ENCODE measurements at regions not wholly inside any gene's neighbourhood (a gene's known extent, or its start where the extent isn't known, plus 50 kb on each side); places are given as distances from the start of the nearest gene placed in this dataset.

DNA sequence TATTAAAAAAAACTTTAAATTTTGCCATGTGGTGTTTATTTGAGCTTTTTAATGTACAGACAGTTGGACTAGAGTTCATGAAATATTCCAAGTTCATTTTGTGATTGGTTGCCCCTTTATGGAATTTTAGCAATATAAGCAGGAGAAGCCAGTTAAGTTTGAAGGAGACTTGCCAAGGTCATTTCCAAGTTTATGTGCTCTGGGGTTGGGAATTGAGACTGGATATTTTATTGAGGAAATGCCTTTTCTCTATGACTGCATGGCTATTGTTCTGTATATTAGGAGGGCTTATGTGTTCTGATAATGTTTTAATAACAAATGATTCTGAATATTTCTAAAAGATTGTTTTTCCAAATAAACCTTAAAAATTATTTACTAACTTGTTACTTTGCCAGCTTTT, 67.0 kb upstream of the TCF4 start:
- H2AFZ ChIP-seq (ENCODE audit: low read length): no peak overlapping the region
- H3K36me3 ChIP-seq (ENCODE audit: insufficient read depth, low read length): no peaks in the 10 kb centered on the region
- H3K4me1 ChIP-seq (ENCODE audit: insufficient read depth, low read length, severe bottlenecking): no peaks in the 10 kb centered on the region
- no peak overlapping the region for H3K27ac ChIP-seq (ENCODE audit: low read depth, low read length, poor library complexity, severe bottlenecking)
- no peaks in the 10 kb centered on the region for H3K27me3 ChIP-seq (ENCODE audit: insufficient read depth, low read length)
- H3K9me3 ChIP-seq (ENCODE audit: low read length): no peaks in the 10 kb centered on the region
- no peaks in the 10 kb centered on the region for H3K9me2 ChIP-seq (ENCODE audit: low read depth, low read length)
- H3K79me2 ChIP-seq (ENCODE audit: insufficient read depth, low read length): no peaks in the 10 kb centered on the region
- H3F3A ChIP-seq (ENCODE audit: insufficient read depth, low read length): no peaks in the 10 kb centered on the region
- H3K4me3 ChIP-seq (ENCODE audit: low read depth, low read length, poor library complexity, severe bottlenecking): no peak overlapping the region
- H4K20me1 ChIP-seq (ENCODE audit: insufficient read depth, low read length): no peaks in the 10 kb centered on the region
- no peak overlapping the region for H3K4me2 ChIP-seq (ENCODE audit: low read length)
- no peak overlapping the region for H3K9ac ChIP-seq (ENCODE audit: low read length)
- TF ChIP-seq, protein P1, sequence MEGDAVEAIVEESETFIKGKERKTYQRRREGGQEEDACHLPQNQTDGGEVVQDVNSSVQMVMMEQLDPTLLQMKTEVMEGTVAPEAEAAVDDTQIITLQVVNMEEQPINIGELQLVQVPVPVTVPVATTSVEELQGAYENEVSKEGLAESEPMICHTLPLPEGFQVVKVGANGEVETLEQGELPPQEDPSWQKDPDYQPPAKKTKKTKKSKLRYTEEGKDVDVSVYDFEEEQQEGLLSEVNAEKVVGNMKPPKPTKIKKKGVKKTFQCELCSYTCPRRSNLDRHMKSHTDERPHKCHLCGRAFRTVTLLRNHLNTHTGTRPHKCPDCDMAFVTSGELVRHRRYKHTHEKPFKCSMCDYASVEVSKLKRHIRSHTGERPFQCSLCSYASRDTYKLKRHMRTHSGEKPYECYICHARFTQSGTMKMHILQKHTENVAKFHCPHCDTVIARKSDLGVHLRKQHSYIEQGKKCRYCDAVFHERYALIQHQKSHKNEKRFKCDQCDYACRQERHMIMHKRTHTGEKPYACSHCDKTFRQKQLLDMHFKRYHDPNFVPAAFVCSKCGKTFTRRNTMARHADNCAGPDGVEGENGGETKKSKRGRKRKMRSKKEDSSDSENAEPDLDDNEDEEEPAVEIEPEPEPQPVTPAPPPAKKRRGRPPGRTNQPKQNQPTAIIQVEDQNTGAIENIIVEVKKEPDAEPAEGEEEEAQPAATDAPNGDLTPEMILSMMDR (IDR thresholded peaks at IDR 0.05; ENCODE audit: low read length): no peak
- TF ChIP-seq EZH2 (IDR thresholded peaks at IDR 0.05; ENCODE audit: borderline replicate concordance, low read length): no peak

DNA sequence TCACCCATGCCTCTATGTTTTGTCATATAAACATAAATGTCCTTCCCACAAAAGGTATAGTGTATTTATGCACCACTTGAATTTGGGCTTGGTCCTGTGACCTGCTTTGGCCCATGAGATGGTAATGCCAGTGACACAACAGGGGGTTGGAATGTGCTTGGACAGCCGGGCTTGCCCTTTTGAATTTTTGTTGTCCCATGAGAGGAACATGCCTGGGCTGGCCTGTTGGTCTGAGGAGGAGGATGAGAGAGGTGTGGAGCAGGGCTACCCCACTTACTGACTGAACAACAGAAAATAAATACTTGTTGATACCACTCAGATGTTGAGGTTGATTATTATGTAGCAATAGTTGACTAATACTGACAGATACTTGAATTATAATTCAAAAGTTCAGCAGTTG, 63.2 kb upstream of the TCF4 start:
- H3F3A ChIP-seq (ENCODE audit: insufficient read depth, low read length): no peaks in the 10 kb centered on the region
- H3K4me3 ChIP-seq (ENCODE audit: low read depth, low read length, poor library complexity, severe bottlenecking): no peak overlapping the region
- no peak overlapping the region for H3K27ac ChIP-seq (ENCODE audit: low read depth, low read length, poor library complexity, severe bottlenecking)
- H3K9me2 ChIP-seq (ENCODE audit: low read depth, low read length): no peaks in the 10 kb centered on the region
- TF ChIP-seq, protein P1 (IDR thresholded peaks at IDR 0.05; ENCODE audit: low read length): no peak
- H3K4me2 ChIP-seq (ENCODE audit: low read length): no peak overlapping the region
- no peaks in the 10 kb centered on the region for H3K79me2 ChIP-seq (ENCODE audit: insufficient read depth, low read length)
- no peaks in the 10 kb centered on the region for H3K27me3 ChIP-seq (ENCODE audit: insufficient read depth, low read length)
- no peak overlapping the region for H3K9ac ChIP-seq (ENCODE audit: low read length)
- no peaks in the 10 kb centered on the region for H3K4me1 ChIP-seq (ENCODE audit: insufficient read depth, low read length, severe bottlenecking)
- no peak overlapping the region for H2AFZ ChIP-seq (ENCODE audit: low read length)
- no peaks in the 10 kb centered on the region for H3K36me3 ChIP-seq (ENCODE audit: insufficient read depth, low read length)
- H3K9me3 ChIP-seq (ENCODE audit: low read length): no peaks in the 10 kb centered on the region
- no peaks in the 10 kb centered on the region for H4K20me1 ChIP-seq (ENCODE audit: insufficient read depth, low read length)

DNA sequence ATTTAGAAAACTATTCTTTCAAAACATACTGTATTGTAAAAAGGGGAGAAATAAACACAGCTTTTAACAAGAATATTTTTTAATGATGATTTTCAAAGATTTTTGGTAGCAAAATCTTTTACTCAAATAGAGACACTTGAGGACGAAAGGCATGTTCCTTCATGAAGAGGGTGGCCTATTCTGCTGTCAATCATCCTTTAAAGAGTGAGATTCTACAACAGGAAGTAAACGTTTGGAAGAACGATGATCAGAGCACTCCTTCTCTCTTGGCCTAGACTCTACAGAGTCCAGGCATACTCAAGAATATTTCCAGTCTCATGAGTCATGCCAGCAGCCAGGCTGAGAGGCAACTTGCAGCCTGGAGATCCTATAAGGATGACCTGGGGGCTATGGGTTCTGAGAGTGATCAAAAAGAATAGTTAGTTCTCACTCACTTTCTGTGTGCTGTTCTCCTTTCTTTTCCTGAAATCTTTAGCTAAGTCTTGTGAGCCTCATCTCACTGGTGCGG, 62.4 kb upstream of the TCF4 start:
- no peak overlapping the region for H3K27ac ChIP-seq (ENCODE audit: low read depth, low read length, poor library complexity, severe bottlenecking)
- no peak overlapping the region for H3K9ac ChIP-seq (ENCODE audit: low read length)
- H3K9me3 ChIP-seq (ENCODE audit: low read length): no peaks in the 10 kb centered on the region
- H3K9me2 ChIP-seq (ENCODE audit: low read depth, low read length): no peaks in the 10 kb centered on the region
- TF ChIP-seq, protein P1 (IDR thresholded peaks at IDR 0.05; ENCODE audit: low read length): no peak
- no peak for TF ChIP-seq EZH2 (IDR thresholded peaks at IDR 0.05; ENCODE audit: borderline replicate concordance, low read length)
- H2AFZ ChIP-seq (ENCODE audit: low read length): no peak overlapping the region
- no peaks in the 10 kb centered on the region for H3K4me1 ChIP-seq (ENCODE audit: insufficient read depth, low read length, severe bottlenecking)
- H3K4me3 ChIP-seq (ENCODE audit: low read depth, low read length, poor library complexity, severe bottlenecking): no peak overlapping the region
- H4K20me1 ChIP-seq (ENCODE audit: insufficient read depth, low read length): no peaks in the 10 kb centered on the region
- H3K36me3 ChIP-seq (ENCODE audit: insufficient read depth, low read length): no peaks in the 10 kb centered on the region
- no peaks in the 10 kb centered on the region for H3K79me2 ChIP-seq (ENCODE audit: insufficient read depth, low read length)
- no peak overlapping the region for H3K4me2 ChIP-seq (ENCODE audit: low read length)
- no peaks in the 10 kb centered on the region for H3F3A ChIP-seq (ENCODE audit: insufficient read depth, low read length)
- H3K27me3 ChIP-seq (ENCODE audit: insufficient read depth, low read length): no peaks in the 10 kb centered on the region

Measured in OCI-LY1 (cell line).